GM23338 (cell line): ENCODE measurements at regions not wholly inside any gene's neighbourhood (a gene's known extent, or its start where the extent isn't known, plus 50 kb on each side); places are given as distances from the start of the nearest gene placed in this dataset.

Source experiments
- ATAC-seq: fragments of 200-7000 bp; cut with Tn5 transposase; 3 replicates; pipeline ENCODE4 v1.9.1; 2020
- DNase-seq: peaks from one replicate; pipeline ENCODE4 v3.0.0-alpha.2; 2015; ENCODE audit warnings: low spot score
- H2AFZ ChIP-seq: fragments of 200-600 bp; sonication (generic); 2 replicates; pipeline ENCODE4 v1.8.0; 2016; ENCODE audit warnings: antibody characterized with exemption, mild to moderate bottlenecking, moderate library complexity
- H3F3A ChIP-seq: fragments of 200-600 bp; sonication (generic); replicated peaks from 2 replicates; pipeline ENCODE4 v1.8.0; 2017; ENCODE audit warnings: antibody characterized with exemption, mixed run types, low read depth
- H3K27ac ChIP-seq: fragments of 200-600 bp; sonication (generic); 2 replicates; pipeline ENCODE4 v1.6.1; 2016; ENCODE audit warnings: low read depth
- H3K27me3 ChIP-seq: fragments of 200-600 bp; sonication (generic); 2 replicates; pipeline ENCODE4 v1.8.0; 2016; ENCODE audit warnings: mild to moderate bottlenecking, mixed run types, moderate library complexity; ENCODE audit not compliant: insufficient read depth
- H3K36me3 ChIP-seq: fragments of 200-600 bp; sonication (generic); 2 replicates; pipeline ENCODE4 v1.8.0; 2016; ENCODE audit warnings: mild to moderate bottlenecking; ENCODE audit not compliant: insufficient read depth
- H3K4me1 ChIP-seq: fragments of 200-600 bp; sonication (generic); 2 replicates; pipeline ENCODE4 v1.8.0; 2016; ENCODE audit warnings: mild to moderate bottlenecking, moderate library complexity; ENCODE audit not compliant: insufficient read depth
- H3K4me2 ChIP-seq: fragments of 200-600 bp; sonication (generic); 2 replicates; pipeline ENCODE4 v1.7.1; 2017; ENCODE audit warnings: mixed run types
- H3K4me3 ChIP-seq: fragments of 200-600 bp; sonication (generic); 2 replicates; pipeline ENCODE4 v1.6.1; 2016; ENCODE audit warnings: mixed run types
- H3K79me2 ChIP-seq: fragments of 200-600 bp; sonication (generic); replicated peaks from 2 replicates; pipeline ENCODE4 v1.8.0; 2017; ENCODE audit warnings: mild to moderate bottlenecking; ENCODE audit not compliant: insufficient read depth
- H3K9me2 ChIP-seq: fragments of 200-600 bp; sonication (generic); 2 replicates; pipeline ENCODE4 v1.8.0; 2017; ENCODE audit not compliant: insufficient read depth
- H4K20me1 ChIP-seq: fragments of 200-600 bp; sonication (generic); replicated peaks from 2 replicates; pipeline ENCODE4 v1.8.0; 2017; ENCODE audit warnings: mild to moderate bottlenecking; ENCODE audit not compliant: insufficient read depth
- H3K27ac Mint-ChIP-seq: 2 replicates; pipeline ENCODE4 v1.8.0; 2020; ENCODE audit warnings: inconsistent platforms, mild to moderate bottlenecking, moderate library complexity, mixed read lengths
- H3K27me3 Mint-ChIP-seq: 3 replicates; pipeline ENCODE4 v1.8.0; 2022; ENCODE audit warnings: low read depth, mild to moderate bottlenecking, moderate library complexity, mixed read lengths, inconsistent platforms; ENCODE audit not compliant: insufficient read depth, poor library complexity
- H3K36me3 Mint-ChIP-seq: 3 replicates; pipeline ENCODE4 v1.8.0; 2021; ENCODE audit warnings: low read depth, mild to moderate bottlenecking, inconsistent platforms, moderate library complexity, mixed read lengths
- H3K4me1 Mint-ChIP-seq: 3 replicates; pipeline ENCODE4 v1.8.0; 2020; ENCODE audit warnings: mild to moderate bottlenecking, inconsistent platforms, mixed read lengths
- H3K4me3 Mint-ChIP-seq: 3 replicates; pipeline ENCODE4 v1.8.0; 2021; ENCODE audit warnings: moderate library complexity, mild to moderate bottlenecking, inconsistent platforms, mixed read lengths
- H3K9me3 Mint-ChIP-seq: 3 replicates; pipeline ENCODE4 v1.8.0; 2020; ENCODE audit warnings: moderate library complexity, mild to moderate bottlenecking, inconsistent platforms, mixed read lengths
- CREB1 ChIP-seq: fragments of 250-450 bp; sonication (Bioruptor Pico); IDR thresholded peaks from 2 replicates; pipeline ENCODE4 v1.5.0; 2020; ENCODE audit warnings: low read depth, mild to moderate bottlenecking, moderate library complexity
- ETS1 ChIP-seq: IDR thresholded peaks from 2 replicates; pipeline ENCODE4 v1.6.1; 2016; ENCODE audit warnings: antibody characterized with exemption
- EZH2 ChIP-seq: fragments of 200-600 bp; sonication (generic); IDR thresholded peaks from one replicate; pipeline ENCODE4 v1.8.0; 2017; ENCODE audit warnings: antibody characterized with exemption, mild to moderate bottlenecking, low read depth; ENCODE audit not compliant: unreplicated experiment
- EZH2phosphoT487 ChIP-seq: fragments of 200-600 bp; sonication (generic); IDR thresholded peaks from one replicate; pipeline ENCODE4 v1.8.1; 2018; ENCODE audit warnings: antibody characterized with exemption; ENCODE audit not compliant: unreplicated experiment
- JUNB ChIP-seq: IDR thresholded peaks from one replicate; pipeline ENCODE4 v1.6.1; 2016; ENCODE audit warnings: antibody characterized with exemption; ENCODE audit not compliant: unreplicated experiment
- NANOG ChIP-seq: IDR thresholded peaks from 2 replicates; pipeline ENCODE4 v1.6.1; 2016; ENCODE audit warnings: antibody characterized with exemption, borderline replicate concordance
- POLR2AphosphoS5 ChIP-seq: IDR thresholded peaks from 2 replicates; pipeline ENCODE4 v1.6.1; 2016; ENCODE audit warnings: antibody characterized with exemption, low read depth
- REST ChIP-seq: IDR thresholded peaks from one replicate; pipeline ENCODE4 v1.6.1; 2018; ENCODE audit warnings: antibody characterized with exemption; ENCODE audit not compliant: unreplicated experiment
- STAT1 ChIP-seq: IDR thresholded peaks from one replicate; pipeline ENCODE4 v1.6.1; 2016; ENCODE audit warnings: antibody characterized with exemption; ENCODE audit not compliant: unreplicated experiment
- ZNF114 ChIP-seq: fragments of 250-450 bp; sonication (Bioruptor Pico); IDR thresholded peaks from 2 replicates; pipeline ENCODE4 v1.5.0; 2020; ENCODE audit warnings: mild to moderate bottlenecking, moderate library complexity
- ZNF331 ChIP-seq: fragments of 250-450 bp; sonication (Bioruptor Pico); IDR thresholded peaks from 2 replicates; pipeline ENCODE4 v1.5.0; 2020; ENCODE audit warnings: low read depth, mild to moderate bottlenecking, moderate library complexity

GRCh38 chr12:34386016-34386415, 363.7 kb downstream of the ALG10 start:
- H3K4me3 Mint-ChIP-seq = no peak overlapping the region
- no peak overlapping the region for H3K27ac Mint-ChIP-seq
- H3K27ac ChIP-seq = no peak overlapping the region
- H4K20me1 ChIP-seq = no peaks in the 10 kb centered on the region
- H3K27me3 ChIP-seq = no peaks in the 10 kb centered on the region
- no peak overlapping the region for H3K4me2 ChIP-seq
- ATAC-seq (no peak), DNase-seq (no peak)
- H3K9me3 Mint-ChIP-seq = peaks cover 99% of the 10 kb centered on the region
- no peaks in the 10 kb centered on the region for H3K79me2 ChIP-seq
- H3K9me2 ChIP-seq = no peaks in the 10 kb centered on the region
- H3K27me3 Mint-ChIP-seq = peaks cover 11% of the 10 kb centered on the region
- H3K36me3 ChIP-seq = no peaks in the 10 kb centered on the region
- H3K4me1 ChIP-seq = no peaks in the 10 kb centered on the region
- H2AFZ ChIP-seq = no peak overlapping the region
- no peaks in the 10 kb centered on the region for H3K4me1 Mint-ChIP-seq
- H3K4me3 ChIP-seq = no peak overlapping the region
- TF ChIP-seq NANOG = no peak
- no peak for TF ChIP-seq ZNF331
- TF ChIP-seq EZH2 = no peak
- no peak for TF ChIP-seq CREB1 (CRISPR knock-in tag)
- TF ChIP-seq POLR2AphosphoS5 = no peak
- no peak for TF ChIP-seq ETS1
- TF ChIP-seq EZH2phosphoT487 = no peak
- TF ChIP-seq ZNF114 (CRISPR knock-in tag) = no peak
- no peak for TF ChIP-seq STAT1
- no peak for TF ChIP-seq JUNB
- TF ChIP-seq REST = no peak
- no peaks in the 10 kb centered on the region for H3F3A ChIP-seq
- peaks cover 26% of the 10 kb centered on the region for H3K36me3 Mint-ChIP-seq

- no peaks in the 10 kb centered on the region for H3K4me1 ChIP-seq
- H3K36me3 ChIP-seq = no peaks in the 10 kb centered on the region
- Mint-ChIP-seq H3K36me3 (peaks cover 31% of the 10 kb centered on the region), H3K4me3 (no peak overlapping the region), H3K9me3 (peaks cover 99% of the 10 kb centered on the region), H3K27me3 (peaks cover 11% of the 10 kb centered on the region), H3K27ac (no peak overlapping the region), H3K4me1 (no peaks in the 10 kb centered on the region)
- H2AFZ ChIP-seq = no peak overlapping the region
- no peaks in the 10 kb centered on the region for H3F3A ChIP-seq
- no peak overlapping the region for H3K4me3 ChIP-seq
- H3K79me2 ChIP-seq = no peaks in the 10 kb centered on the region
- DNase-seq = no peak
- no peak overlapping the region for H3K4me2 ChIP-seq
- ATAC-seq = no peak
- H3K27ac ChIP-seq = no peak overlapping the region
- H3K9me2 ChIP-seq = no peaks in the 10 kb centered on the region
- H3K27me3 ChIP-seq = no peaks in the 10 kb centered on the region
- H4K20me1 ChIP-seq = no peaks in the 10 kb centered on the region
- TF ChIP-seq REST (no peak), ETS1 (no peak), EZH2phosphoT487 (no peak), EZH2 (no peak)
Observed at GRCh38 chr12:34386621-34387255, 364.4 kb downstream of the ALG10 start.
